Globus pallidus (tissue), 1 donor: ENCODE measurements at regions not wholly inside any gene's neighbourhood (a gene's known extent, or its start where the extent isn't known, plus 50 kb on each side); places are given as distances from the start of the nearest gene placed in this dataset.

Experiments used
- DNase-seq: peaks from one replicate; pipeline ENCODE4 v3.0.0-alpha.2; 2015; ENCODE audit warnings: low spot score

GRCh38 chr3:66692766-66693150 lies 191.9 kb upstream of the LRIG1 start:
- DNase-seq, result no peak

DNA sequence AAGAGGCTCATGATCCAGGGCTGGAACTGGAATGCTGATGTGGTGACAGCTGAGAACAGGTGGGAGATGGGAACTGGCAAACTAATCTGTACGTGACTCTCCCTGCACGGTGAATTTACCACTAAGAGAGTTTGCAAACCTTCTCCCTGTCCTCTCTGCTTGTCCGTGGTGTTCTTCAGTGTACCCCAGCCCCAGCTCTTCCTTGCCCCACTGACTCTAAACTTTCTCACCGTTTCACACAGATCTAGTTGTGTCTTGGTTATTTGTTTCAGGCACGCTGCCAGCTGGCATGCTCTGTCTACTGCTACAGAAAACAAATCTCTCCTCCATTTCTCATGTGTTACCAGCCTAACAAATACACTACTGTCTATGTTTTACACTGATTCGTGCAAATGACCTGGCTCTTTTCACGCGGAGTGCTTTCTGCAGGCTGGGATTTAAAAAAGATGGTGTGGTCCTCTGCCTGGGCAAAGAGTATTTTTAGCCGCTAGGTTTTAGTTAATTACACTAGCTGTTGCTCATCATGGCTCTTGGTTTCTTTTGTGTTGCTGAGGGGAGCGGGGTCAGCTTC lies 192.7 kb upstream of the LRIG1 start:
- peak; percentile 63 for DNase-seq

GRCh38 chr3:66702126-66702525 lies 201.3 kb upstream of the LRIG1 start:
- DNase-seq, result no peak

GRCh38 chr3:66703501-66703900 lies 202.7 kb upstream of the LRIG1 start:
- no peak for DNase-seq

- no peak for DNase-seq
These were observed 204.3 kb upstream of the LRIG1 start for GRCh38 chr3:66705076-66705475.

DNA sequence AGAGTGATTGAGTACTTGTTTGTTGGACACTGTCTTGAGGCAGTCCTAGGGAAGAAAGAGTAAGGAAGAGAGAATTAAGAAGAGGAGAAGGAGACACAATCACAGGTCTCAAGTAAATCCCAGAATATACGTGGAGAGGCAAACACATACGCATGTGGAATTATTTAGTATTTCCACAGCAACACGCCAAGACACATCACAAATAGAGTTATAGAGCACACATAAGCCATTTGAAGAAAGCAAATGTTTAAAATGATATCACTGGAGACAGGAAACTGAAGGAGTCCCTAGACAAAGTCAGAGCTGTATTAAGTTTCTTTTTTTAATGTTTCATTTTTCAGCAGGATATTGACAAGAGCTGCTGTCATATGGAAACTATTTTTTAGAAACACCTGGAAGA lies 206.1 kb upstream of the LRIG1 start:
- no peak for DNase-seq

- no peak for DNase-seq
These were observed 208.7 kb upstream of the LRIG1 start for GRCh38 chr3:66709532-66709931.

- no peak for DNase-seq
These were observed 211.4 kb upstream of the LRIG1 start for GRCh38 chr3:66712210-66712609.

- no peak for DNase-seq
These were observed 213.1 kb upstream of the LRIG1 start for GRCh38 chr3:66713921-66714320.

DNA sequence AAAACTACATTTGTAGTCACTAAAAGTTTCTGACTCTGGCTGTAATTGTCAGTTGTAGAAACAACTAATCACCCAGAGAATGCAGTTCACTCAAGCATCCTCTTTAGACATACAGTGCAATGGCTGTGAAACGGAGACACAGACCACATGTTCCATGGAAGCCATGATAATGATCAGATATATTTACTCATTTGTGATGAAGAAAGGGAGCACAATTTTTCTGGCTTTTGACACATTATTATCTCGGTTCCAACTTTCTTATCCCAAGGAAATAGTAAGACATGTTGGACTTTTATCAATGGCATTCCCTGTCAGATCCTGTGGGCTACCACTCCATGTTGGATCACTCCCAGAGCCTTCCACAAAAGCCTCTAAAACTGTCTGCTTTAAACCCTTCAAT lies 215.0 kb upstream of the LRIG1 start:
- no peak for DNase-seq

- DNase-seq, result no peak
These were observed 217.0 kb upstream of the LRIG1 start for GRCh38 chr3:66717806-66718205.

- DNase-seq, result no peak
These were observed 219.1 kb upstream of the LRIG1 start for GRCh38 chr3:66719796-66720356.

- no peak for DNase-seq
These were observed 219.7 kb upstream of the LRIG1 start for GRCh38 chr3:66720508-66720907.

- no peak for DNase-seq
These were observed 221.9 kb upstream of the LRIG1 start for GRCh38 chr3:66722675-66723074.

DNA sequence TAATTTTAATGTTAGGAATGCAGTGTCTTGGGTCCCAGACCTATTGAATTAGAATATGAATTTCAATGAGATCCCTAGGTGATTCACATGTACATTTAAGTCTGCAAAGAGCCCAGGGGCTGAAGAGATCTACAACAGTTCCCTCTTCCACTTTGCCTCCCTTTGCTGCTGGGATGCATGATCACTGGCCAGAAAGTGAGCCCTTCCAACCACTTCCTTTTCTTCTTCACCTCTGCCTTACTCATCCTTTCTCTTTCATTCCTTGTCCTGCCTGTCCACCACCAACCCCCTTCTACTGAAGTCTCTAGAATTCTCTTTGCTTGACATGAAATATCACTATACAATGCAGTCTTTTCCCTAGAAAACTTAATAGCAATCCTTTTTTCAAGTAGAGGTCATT lies 222.4 kb upstream of the LRIG1 start:
- no peak for DNase-seq

GRCh38 chr3:66729687-66730393 lies 229.0 kb upstream of the LRIG1 start:
- no peak for DNase-seq

- DNase-seq, result no peak
These were observed 238.0 kb upstream of the LRIG1 start for GRCh38 chr3:66738625-66739365.

DNA sequence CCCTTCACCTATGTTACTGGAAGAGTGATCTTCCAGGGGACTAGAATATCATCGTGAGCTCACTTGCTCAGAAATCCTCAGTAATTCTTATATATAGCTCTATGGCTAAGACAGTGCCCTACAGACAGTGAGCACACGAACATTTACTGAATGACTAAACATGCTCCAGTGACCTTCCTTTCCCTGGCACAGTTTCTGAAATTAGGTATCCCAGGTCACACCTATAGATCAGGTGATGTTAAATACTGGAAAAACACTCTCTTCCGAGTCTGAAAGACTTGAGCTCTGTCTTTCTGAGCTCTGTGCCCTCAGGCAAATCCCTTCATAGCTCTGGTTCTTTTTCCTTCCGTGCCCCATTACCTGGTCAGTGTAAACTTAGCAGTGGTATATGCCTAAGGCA lies 239.4 kb upstream of the LRIG1 start:
- DNase-seq, result no peak

DNA sequence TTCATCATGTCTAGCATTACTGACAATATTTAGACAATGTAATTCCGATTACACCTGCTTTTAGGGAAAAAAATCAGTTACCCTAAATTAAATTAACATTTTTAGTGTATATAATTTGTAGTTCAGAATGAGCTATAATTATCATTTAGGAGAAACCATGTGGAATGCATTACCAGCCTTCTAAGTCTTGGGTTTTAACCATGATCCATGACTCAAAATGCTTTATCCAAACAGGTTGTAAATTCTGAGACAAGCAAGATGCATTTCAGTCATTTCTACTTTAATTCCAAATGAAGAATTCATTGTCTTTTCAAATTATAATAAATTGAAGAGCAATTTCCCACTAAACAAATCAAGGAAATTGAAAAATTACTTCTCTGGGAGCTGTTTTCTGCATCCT lies 243.7 kb upstream of the LRIG1 start:
- DNase-seq, result no peak

DNA sequence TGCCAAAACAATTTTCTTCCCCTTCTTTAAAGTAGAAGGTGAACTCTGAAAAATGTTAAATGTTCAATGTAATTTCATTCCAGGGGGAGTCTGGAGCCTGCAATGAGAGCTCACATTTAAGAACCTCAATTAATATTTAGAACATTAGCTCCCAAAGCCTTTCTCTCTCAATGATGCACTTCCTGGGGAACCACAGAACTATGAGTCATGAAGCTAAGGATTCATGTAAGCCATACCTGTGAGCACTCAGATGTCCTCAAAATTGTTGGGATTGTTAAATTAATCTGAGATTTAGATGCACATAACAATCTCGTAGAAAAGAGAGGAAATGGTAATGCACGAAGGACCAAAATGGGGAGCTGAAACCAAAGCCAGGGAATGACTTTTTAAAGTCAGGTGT lies 244.2 kb upstream of the LRIG1 start:
- DNase-seq, result no peak

- DNase-seq, result no peak
These were observed 246.4 kb upstream of the LRIG1 start for GRCh38 chr3:66747261-66747660.

- no peak for DNase-seq
These were observed 246.9 kb upstream of the LRIG1 start for GRCh38 chr3:66747696-66748095.

DNA sequence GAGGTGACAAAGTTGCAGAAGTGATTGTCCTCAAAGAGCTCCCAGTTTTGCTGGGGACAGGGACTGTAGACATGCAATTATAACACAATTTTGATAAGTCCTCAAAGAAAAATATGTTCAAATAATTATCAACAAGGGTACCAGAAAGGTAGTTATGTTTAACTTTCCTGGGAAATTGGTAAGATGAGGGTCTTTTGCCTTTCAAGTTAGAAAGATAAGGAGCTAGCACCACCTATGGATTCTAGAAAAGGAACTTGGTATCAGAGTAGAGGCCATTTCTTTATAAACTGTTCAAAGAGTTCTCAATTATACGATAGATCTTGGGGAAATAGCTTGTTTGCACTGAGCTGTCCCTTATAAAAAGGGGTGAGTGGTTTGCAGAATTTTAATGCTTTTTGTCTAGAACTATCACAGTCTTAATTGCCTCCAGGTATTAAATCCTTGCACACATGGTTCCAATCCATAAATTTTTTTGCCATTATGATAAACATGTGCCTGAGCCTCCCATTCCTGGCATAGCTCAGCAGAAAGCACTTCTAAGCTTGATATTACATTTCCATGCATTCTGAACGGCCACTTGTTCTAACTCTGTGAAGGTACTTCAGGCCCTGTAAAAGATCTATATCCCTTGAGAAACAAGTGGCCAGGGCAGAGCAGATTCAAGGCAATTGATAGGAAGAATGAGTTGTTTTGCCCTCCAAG lies 247.5 kb upstream of the LRIG1 start:
- no peak for DNase-seq
